ENCODE measurements at regions not wholly inside any gene's neighbourhood (a gene's known extent, or its start where the extent isn't known, plus 50 kb on each side); places are given as distances from the start of the nearest gene placed in this dataset.
"Not testable (repeated sequence)": the region's sequence is repeated elsewhere in the genome, so short reads cannot be mapped to it uniquely, and the experiment has no call there.

DNA sequence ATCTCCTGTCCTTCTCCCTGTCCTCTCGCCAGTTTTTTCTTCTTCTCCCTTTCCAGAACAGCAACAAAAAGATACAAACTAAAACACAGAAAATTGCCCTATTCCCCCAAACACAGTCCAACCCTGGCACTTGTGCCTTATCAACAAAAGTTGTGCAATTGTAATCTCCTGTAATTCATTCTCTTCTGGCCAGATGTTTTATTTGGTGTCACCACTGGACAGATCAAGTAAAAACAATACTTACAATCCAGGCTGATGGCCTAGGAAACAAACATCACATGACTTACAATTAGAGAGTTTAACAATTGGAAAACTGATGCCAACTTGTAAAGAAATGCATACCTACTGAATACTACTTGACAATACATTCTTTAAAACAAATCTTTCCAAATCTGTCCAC is 231.6 kb downstream of the ETV1 start:
- peak; percentile 33 for DNase-seq (ENCODE audit: low read depth)
- H3K4me3 ChIP-seq (replicated peaks; ENCODE audit: low read depth, low read length) = no peak overlapping the region
- TF ChIP-seq, protein P1, sequence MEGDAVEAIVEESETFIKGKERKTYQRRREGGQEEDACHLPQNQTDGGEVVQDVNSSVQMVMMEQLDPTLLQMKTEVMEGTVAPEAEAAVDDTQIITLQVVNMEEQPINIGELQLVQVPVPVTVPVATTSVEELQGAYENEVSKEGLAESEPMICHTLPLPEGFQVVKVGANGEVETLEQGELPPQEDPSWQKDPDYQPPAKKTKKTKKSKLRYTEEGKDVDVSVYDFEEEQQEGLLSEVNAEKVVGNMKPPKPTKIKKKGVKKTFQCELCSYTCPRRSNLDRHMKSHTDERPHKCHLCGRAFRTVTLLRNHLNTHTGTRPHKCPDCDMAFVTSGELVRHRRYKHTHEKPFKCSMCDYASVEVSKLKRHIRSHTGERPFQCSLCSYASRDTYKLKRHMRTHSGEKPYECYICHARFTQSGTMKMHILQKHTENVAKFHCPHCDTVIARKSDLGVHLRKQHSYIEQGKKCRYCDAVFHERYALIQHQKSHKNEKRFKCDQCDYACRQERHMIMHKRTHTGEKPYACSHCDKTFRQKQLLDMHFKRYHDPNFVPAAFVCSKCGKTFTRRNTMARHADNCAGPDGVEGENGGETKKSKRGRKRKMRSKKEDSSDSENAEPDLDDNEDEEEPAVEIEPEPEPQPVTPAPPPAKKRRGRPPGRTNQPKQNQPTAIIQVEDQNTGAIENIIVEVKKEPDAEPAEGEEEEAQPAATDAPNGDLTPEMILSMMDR (IDR thresholded peaks at IDR 0.05; ENCODE audit: low read length, missing control alignments) = no peak

DNA sequence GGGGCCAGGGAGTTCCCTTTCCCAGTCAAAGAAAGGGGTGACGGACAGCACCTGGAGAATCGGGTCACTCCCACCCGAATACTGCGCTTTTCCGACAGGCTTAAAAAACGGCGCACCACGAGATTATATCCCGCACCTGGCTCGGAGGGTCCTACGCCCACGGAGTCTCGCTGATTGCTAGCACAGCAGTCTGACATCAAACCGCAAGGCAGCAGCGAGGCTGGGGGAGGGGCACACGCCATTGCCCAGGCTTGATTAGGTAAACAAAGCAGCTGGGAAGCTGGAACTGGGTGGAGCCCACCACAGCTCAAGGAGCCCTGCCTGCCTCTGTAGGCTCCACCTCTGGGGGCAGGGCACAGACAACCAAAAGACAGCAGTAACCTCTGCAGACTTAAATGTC is 223.6 kb downstream of the ETV1 start:
- DNase-seq (ENCODE audit: low read depth); H3K4me3 ChIP-seq (replicated peaks; ENCODE audit: low read depth, low read length): not testable (repeated sequence)

DNA sequence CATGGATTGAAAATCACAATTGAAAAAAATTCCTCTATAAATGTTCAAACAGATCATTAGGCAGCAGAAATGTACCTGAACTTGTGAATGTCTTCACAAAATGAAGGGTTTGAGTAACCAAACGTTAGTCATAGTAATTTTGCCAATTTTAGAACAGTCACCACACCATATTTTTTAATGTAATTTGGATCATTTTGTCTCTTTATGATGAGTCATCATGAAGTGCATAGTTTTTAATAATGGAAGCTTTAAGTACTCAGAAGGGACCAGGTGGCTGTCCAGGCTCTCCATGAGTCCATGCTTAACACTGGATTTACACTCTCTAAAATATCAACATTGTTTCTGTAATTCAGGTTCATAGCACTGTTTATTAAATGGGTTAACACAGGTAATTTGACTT is 219.2 kb downstream of the ETV1 start:
- TF ChIP-seq, protein P1 (IDR thresholded peaks at IDR 0.05; ENCODE audit: low read length, missing control alignments) = no peak
- DNase-seq (ENCODE audit: low read depth) = peak; percentile 11

DNA sequence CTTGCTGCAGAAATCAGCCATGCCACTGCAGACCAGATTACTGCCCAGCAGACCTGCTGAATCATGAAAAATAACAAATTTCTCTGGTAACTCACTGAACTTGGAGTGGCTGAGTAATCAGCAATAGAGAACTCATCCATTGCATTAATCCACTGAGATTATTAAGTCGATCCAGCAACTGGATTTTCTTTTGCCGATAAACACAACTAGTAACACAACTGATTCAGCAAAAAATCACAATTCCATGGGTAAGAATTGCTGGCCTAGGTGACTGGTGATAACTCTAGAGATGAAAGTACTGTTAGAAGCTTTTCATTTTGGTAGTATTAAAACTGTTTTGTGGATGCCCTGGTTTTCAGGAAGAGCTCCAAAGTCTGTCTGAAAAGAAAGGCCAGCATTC is 214.5 kb downstream of the ETV1 start:
- TF ChIP-seq, protein P1 (IDR thresholded peaks at IDR 0.05; ENCODE audit: low read length, missing control alignments) = no peak
- DNase-seq (ENCODE audit: low read depth) = no peak
- no peak overlapping the region for H3K4me3 ChIP-seq (replicated peaks; ENCODE audit: low read depth, low read length)

More for the DNA sequence above, 219.2 kb downstream of the ETV1 start:
- no peak overlapping the region for H3K4me3 ChIP-seq (replicated peaks; ENCODE audit: low read depth, low read length)

DNA sequence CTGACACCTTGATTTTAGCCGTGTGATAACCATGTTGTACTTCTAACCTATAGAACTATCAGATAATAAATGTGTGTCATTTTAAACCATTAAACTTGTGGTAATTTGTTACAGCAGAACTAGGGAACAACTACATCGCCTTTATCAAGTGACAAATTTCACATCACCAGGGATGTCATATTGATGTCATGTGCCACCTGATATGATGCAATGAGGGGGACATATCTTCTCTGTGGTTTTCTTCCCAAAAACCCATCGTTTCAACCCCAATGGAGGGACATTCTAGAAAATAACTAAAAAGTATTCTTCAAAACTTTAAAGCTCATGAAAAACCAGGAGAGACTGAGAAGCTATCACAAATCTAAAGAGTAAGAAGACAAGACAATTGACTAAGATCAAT is 212.2 kb downstream of the ETV1 start:
- TF ChIP-seq, protein P1 (IDR thresholded peaks at IDR 0.05; ENCODE audit: low read length, missing control alignments) = no peak
- DNase-seq (ENCODE audit: low read depth) = no peak
- H3K4me3 ChIP-seq (replicated peaks; ENCODE audit: low read depth, low read length) = no peak overlapping the region

DNA sequence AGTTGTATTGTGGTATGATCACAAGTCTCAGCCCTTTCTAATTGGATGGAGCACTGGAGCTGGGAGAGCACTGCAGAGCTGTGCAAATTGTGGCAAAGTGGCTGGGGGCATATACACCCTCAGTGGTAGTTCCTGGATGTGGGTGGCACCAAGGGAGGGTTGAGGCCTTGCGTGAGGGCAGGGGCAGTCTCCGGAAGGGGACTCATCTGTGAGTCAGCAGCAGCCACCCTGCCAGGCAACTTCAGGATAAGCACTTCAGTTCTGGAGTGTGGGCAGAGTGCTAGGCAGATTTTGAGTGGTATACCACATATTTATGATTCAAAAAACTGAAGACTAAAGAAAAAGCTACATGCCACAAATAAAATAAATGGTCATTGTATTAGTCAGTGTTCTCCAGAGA is 210.5 kb downstream of the ETV1 start:
- DNase-seq (ENCODE audit: low read depth) = peak; percentile 25
- H3K4me3 ChIP-seq (replicated peaks; ENCODE audit: low read depth, low read length) = no peak overlapping the region
- TF ChIP-seq, protein P1 (IDR thresholded peaks at IDR 0.05; ENCODE audit: low read length, missing control alignments) = no peak

DNA sequence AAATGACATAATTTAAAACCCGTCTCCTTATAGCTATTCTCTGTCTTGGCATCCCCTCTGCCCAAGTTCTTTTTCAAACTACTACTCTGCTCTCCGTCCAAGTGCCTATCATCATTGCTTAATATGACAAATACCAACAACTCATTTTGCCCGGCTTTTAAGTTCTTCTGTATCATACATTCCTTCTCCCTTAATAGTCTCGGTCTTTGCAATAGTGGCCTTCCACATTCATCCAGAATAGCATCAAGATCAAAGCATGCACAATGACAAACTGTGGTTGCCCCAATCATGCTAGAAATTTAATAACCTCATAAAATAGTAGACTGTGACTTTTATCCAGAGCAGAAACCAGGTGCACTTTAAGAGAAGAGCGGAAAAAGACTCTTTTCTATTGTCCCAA is 198.9 kb downstream of the ETV1 start:
- TF ChIP-seq, protein P1 (IDR thresholded peaks at IDR 0.05; ENCODE audit: low read length, missing control alignments) = no peak
- DNase-seq (ENCODE audit: low read depth) = no peak
- H3K4me3 ChIP-seq (replicated peaks; ENCODE audit: low read depth, low read length) = no peak overlapping the region

DNA sequence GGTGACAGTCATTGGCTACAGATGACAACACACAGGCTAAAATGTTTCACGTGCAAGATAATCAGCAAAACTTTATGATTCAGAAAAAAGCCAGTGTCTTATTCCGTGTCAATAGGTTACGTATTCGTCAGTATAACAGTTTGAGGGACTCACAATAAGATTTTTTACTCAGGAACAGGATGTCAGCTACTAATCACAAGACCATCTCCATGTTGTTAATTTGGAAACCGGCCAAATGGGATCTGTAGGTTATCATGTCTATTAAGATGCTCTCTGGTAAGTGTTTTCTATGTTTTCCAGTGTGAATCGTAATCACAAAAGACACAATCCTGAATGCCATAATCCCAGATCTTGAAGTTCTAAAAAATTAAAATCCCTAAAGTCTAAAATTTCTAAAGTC is 197.3 kb downstream of the ETV1 start:
- H3K4me3 ChIP-seq (replicated peaks; ENCODE audit: low read depth, low read length) = no peak overlapping the region
- DNase-seq (ENCODE audit: low read depth) = no peak
- TF ChIP-seq, protein P1 (IDR thresholded peaks at IDR 0.05; ENCODE audit: low read length, missing control alignments) = no peak
